ENCODE measurements at regions not wholly inside any gene's neighbourhood (a gene's known extent, or its start where the extent isn't known, plus 50 kb on each side); places are given as distances from the start of the nearest gene placed in this dataset.

DNA sequence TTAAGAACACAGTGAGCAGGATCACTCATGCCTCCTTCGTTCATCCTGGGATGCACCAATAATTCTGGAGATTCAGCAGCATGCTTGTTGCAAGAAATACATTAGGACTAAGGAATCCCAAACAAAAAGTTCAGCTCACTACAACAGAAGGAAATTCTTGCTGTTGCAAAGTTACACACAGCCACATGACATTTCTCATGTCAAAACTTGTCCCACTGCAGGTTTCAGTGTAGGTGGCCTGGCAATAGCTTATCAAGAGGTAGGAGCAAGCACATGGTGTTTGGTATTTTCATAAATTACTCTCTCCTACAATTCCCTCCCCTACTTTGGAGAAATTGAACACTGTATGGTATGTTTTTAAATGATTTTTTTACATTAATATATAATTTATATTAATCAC lies 399.6 kb upstream of the EPHA3 start:
- no peaks in the 10 kb centered on the region for H3K79me2 ChIP-seq (ENCODE audit: low read length)
- no peaks in the 10 kb centered on the region for H3K9me2 ChIP-seq (replicated peaks; ENCODE audit: insufficient read depth, low read length)
- no peak for DNase-seq
- no peak overlapping the region for H3K27ac ChIP-seq (ENCODE audit: low read length)
- H2AFZ ChIP-seq (ENCODE audit: low read length) = no peak overlapping the region
- H3K4me1 ChIP-seq (ENCODE audit: low read length) = no peaks in the 10 kb centered on the region
- TF ChIP-seq EZH2phosphoT487 (IDR thresholded peaks at IDR 0.05; ENCODE audit: low read length) = no peak
- no peaks in the 10 kb centered on the region for H3K27me3 ChIP-seq (replicated peaks; ENCODE audit: insufficient read depth, low read length)
- H4K20me1 ChIP-seq (ENCODE audit: insufficient read depth, low read length) = no peaks in the 10 kb centered on the region
- no peaks in the 10 kb centered on the region for H3K9me3 ChIP-seq (replicated peaks; ENCODE audit: insufficient read depth, low read length)
- H3K9ac ChIP-seq (ENCODE audit: low read length) = no peak overlapping the region
- no peak overlapping the region for H3K4me3 ChIP-seq (ENCODE audit: low read length)
- H3F3A ChIP-seq (ENCODE audit: insufficient read depth, low read length) = no peaks in the 10 kb centered on the region
- H3K4me2 ChIP-seq (ENCODE audit: low read depth, low read length) = no peak overlapping the region
- H3K36me3 ChIP-seq (replicated peaks; ENCODE audit: insufficient read depth, low read length) = no peaks in the 10 kb centered on the region

DNA sequence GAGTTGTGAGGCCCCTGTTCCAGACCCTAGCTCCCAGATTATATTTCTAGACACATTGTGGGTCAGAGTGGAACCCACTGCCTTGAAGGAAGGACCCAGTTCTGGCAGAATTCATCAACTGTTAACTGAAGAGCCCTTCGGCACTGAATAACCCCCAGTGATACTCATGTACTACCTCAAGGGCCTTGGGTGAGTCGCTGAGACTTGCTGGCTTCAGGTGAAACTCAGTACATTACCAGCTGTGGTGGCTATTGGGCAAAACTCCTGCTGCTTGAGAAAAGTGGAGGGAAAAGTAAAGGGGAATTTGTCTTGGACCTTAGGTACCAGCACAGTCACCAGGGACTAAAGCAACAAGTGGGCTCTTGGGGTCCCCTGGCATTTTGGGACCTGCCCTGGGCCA lies 394.9 kb upstream of the EPHA3 start:
- no peak overlapping the region for H3K4me3 ChIP-seq (ENCODE audit: low read length)
- H3K4me2 ChIP-seq (ENCODE audit: low read depth, low read length) = no peak overlapping the region
- DNase-seq = no peak
- H3K36me3 ChIP-seq (replicated peaks; ENCODE audit: insufficient read depth, low read length) = no peaks in the 10 kb centered on the region
- H3K27me3 ChIP-seq (replicated peaks; ENCODE audit: insufficient read depth, low read length) = no peaks in the 10 kb centered on the region
- H3K27ac ChIP-seq (ENCODE audit: low read length) = no peak overlapping the region
- no peaks in the 10 kb centered on the region for H3K9me2 ChIP-seq (replicated peaks; ENCODE audit: insufficient read depth, low read length)
- H2AFZ ChIP-seq (ENCODE audit: low read length) = no peak overlapping the region
- H3K9ac ChIP-seq (ENCODE audit: low read length) = no peak overlapping the region
- TF ChIP-seq EZH2 (optimal IDR thresholded peaks at IDR 0.05; ENCODE audit: low read depth, low read length) (no peak), EZH2phosphoT487 (IDR thresholded peaks at IDR 0.05; ENCODE audit: low read length) (no peak)
- TF ChIP-seq, protein P1, sequence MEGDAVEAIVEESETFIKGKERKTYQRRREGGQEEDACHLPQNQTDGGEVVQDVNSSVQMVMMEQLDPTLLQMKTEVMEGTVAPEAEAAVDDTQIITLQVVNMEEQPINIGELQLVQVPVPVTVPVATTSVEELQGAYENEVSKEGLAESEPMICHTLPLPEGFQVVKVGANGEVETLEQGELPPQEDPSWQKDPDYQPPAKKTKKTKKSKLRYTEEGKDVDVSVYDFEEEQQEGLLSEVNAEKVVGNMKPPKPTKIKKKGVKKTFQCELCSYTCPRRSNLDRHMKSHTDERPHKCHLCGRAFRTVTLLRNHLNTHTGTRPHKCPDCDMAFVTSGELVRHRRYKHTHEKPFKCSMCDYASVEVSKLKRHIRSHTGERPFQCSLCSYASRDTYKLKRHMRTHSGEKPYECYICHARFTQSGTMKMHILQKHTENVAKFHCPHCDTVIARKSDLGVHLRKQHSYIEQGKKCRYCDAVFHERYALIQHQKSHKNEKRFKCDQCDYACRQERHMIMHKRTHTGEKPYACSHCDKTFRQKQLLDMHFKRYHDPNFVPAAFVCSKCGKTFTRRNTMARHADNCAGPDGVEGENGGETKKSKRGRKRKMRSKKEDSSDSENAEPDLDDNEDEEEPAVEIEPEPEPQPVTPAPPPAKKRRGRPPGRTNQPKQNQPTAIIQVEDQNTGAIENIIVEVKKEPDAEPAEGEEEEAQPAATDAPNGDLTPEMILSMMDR (IDR thresholded peaks at IDR 0.05; ENCODE audit: low read length) = no peak
- H3K4me1 ChIP-seq (ENCODE audit: low read length) = no peaks in the 10 kb centered on the region
- no peaks in the 10 kb centered on the region for H3K79me2 ChIP-seq (ENCODE audit: low read length)
- H4K20me1 ChIP-seq (ENCODE audit: insufficient read depth, low read length) = no peaks in the 10 kb centered on the region
- H3K9me3 ChIP-seq (replicated peaks; ENCODE audit: insufficient read depth, low read length) = no peaks in the 10 kb centered on the region
- no peaks in the 10 kb centered on the region for H3F3A ChIP-seq (ENCODE audit: insufficient read depth, low read length)

DNA sequence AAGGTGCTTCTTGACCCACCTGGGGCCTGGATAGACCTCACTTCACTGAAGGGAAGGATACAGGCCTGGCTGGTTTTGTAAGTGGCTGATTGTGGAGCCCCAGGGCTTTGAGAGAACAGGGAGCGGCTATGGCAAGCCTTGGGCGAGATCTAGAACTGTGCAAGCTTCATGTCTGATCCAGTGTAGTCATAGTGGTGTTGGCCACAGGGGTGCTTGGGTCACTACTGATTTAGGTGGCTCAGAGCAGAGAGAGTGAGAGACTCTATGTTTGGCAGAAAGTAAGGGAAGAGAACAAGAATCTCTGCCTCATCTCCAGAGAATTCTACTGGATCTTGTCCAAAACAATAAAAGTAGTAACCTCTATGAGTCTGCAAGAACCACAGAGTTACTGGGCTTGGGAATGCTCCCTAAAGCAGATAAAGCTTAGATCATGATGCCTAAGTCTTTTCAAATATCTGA lies 394.2 kb upstream of the EPHA3 start:
- Histone ChIP-seq H3K4me1 (ENCODE audit: low read length) (no peaks in the 10 kb centered on the region), H3K27me3 (replicated peaks; ENCODE audit: insufficient read depth, low read length) (no peaks in the 10 kb centered on the region), H3F3A (ENCODE audit: insufficient read depth, low read length) (no peaks in the 10 kb centered on the region), H4K20me1 (ENCODE audit: insufficient read depth, low read length) (no peaks in the 10 kb centered on the region), H3K4me3 (ENCODE audit: low read length) (no peak overlapping the region), H3K9me2 (replicated peaks; ENCODE audit: insufficient read depth, low read length) (no peaks in the 10 kb centered on the region), H3K79me2 (ENCODE audit: low read length) (no peaks in the 10 kb centered on the region), H3K36me3 (replicated peaks; ENCODE audit: insufficient read depth, low read length) (no peaks in the 10 kb centered on the region), H3K9me3 (replicated peaks; ENCODE audit: insufficient read depth, low read length) (no peaks in the 10 kb centered on the region), H3K27ac (ENCODE audit: low read length) (no peak overlapping the region), H3K9ac (ENCODE audit: low read length) (no peak overlapping the region), H3K4me2 (ENCODE audit: low read depth, low read length) (no peak overlapping the region), H2AFZ (ENCODE audit: low read length) (no peak overlapping the region)
- DNase-seq = no peak
- TF ChIP-seq EZH2phosphoT487 (IDR thresholded peaks at IDR 0.05; ENCODE audit: low read length) = no peak
- TF ChIP-seq EZH2 (optimal IDR thresholded peaks at IDR 0.05; ENCODE audit: low read depth, low read length) = no peak
- TF ChIP-seq, protein P1 (IDR thresholded peaks at IDR 0.05; ENCODE audit: low read length) = no peak

DNA sequence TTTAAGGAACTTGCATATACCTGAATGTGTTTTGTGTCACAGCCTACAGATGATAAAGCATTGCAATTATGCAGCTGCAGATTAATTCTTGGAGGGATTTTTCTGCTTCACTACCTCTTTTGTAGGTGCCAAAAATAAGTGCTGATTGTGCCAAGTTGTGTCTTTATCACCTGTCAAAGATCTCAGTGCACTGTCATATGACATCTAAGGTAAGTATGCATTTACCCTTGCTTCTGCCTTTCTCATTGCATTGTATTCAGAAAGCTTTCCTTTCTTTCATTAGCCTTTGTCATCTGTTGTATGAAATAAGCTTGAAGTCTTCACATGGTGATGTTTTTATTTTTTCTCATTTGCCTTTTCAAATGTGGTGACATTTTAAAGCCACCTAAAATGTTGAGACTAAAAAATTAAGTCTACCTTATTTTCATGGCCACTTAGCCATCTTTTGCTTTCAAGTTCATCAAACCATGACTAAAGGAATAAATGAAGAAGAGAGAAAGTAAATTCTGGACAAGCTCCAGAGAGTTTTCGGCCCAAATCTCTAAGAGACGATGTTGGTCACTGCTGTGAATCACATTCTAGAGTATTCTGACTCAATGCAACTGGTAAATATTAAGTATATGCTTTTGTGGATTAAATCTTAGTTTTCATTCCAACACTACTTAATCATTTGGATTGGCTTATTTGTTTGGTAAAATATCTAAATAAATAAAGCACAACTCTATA lies 381.8 kb upstream of the EPHA3 start:
- Histone ChIP-seq H3F3A (ENCODE audit: insufficient read depth, low read length) (no peaks in the 10 kb centered on the region), H3K27me3 (replicated peaks; ENCODE audit: insufficient read depth, low read length) (no peaks in the 10 kb centered on the region), H3K27ac (ENCODE audit: low read length) (no peak overlapping the region), H2AFZ (ENCODE audit: low read length) (no peak overlapping the region), H3K9me2 (replicated peaks; ENCODE audit: insufficient read depth, low read length) (no peaks in the 10 kb centered on the region), H3K4me1 (ENCODE audit: low read length) (no peaks in the 10 kb centered on the region), H4K20me1 (ENCODE audit: insufficient read depth, low read length) (no peaks in the 10 kb centered on the region), H3K79me2 (ENCODE audit: low read length) (no peaks in the 10 kb centered on the region), H3K9ac (ENCODE audit: low read length) (no peak overlapping the region), H3K36me3 (replicated peaks; ENCODE audit: insufficient read depth, low read length) (no peaks in the 10 kb centered on the region), H3K4me3 (ENCODE audit: low read length) (no peak overlapping the region), H3K9me3 (replicated peaks; ENCODE audit: insufficient read depth, low read length) (no peaks in the 10 kb centered on the region), H3K4me2 (ENCODE audit: low read depth, low read length) (no peak overlapping the region)
- TF ChIP-seq EZH2phosphoT487 (IDR thresholded peaks at IDR 0.05; ENCODE audit: low read length) = no peak
- TF ChIP-seq, protein P1 (IDR thresholded peaks at IDR 0.05; ENCODE audit: low read length) = no peak
- TF ChIP-seq EZH2 (optimal IDR thresholded peaks at IDR 0.05; ENCODE audit: low read depth, low read length) = no peak
- no peak for DNase-seq

Data from MM.1S (cell line).